ENCODE measurements at regions not wholly inside any gene's neighbourhood (a gene's known extent, or its start where the extent isn't known, plus 50 kb on each side); places are given as distances from the start of the nearest gene placed in this dataset.

GRCh38 chr2:62292190-62292589 is 96.3 kb downstream of the B3GNT2 start:
- peaks cover 25% of the 10 kb centered on the region for H3K4me1 ChIP-seq (ENCODE audit: low read length)
- H3K36me3 ChIP-seq (replicated peaks; ENCODE audit: insufficient read depth, low read length), result no peaks in the 10 kb centered on the region
- H2AFZ ChIP-seq (ENCODE audit: low read length), result no peak overlapping the region
- no peak overlapping the region for H3K4me2 ChIP-seq (ENCODE audit: low read depth, low read length)
- H3F3A ChIP-seq (ENCODE audit: insufficient read depth, low read length), result peaks cover 13% of the 10 kb centered on the region
- H3K79me2 ChIP-seq (ENCODE audit: low read length), result no peaks in the 10 kb centered on the region
- H3K9me3 ChIP-seq (replicated peaks; ENCODE audit: insufficient read depth, low read length), result no peaks in the 10 kb centered on the region
- no peak overlapping the region for H3K9ac ChIP-seq (ENCODE audit: low read length)
- no peaks in the 10 kb centered on the region for H3K9me2 ChIP-seq (replicated peaks; ENCODE audit: insufficient read depth, low read length)
- H3K27me3 ChIP-seq (replicated peaks; ENCODE audit: insufficient read depth, low read length), result no peaks in the 10 kb centered on the region; the same call in 1 of the 2 replicates
- no peaks in the 10 kb centered on the region for H4K20me1 ChIP-seq (ENCODE audit: insufficient read depth, low read length)
- TF ChIP-seq CTCF (IDR thresholded peaks at IDR 0.05; ENCODE audit: low read length) (no peak), EZH2 (optimal IDR thresholded peaks at IDR 0.05; ENCODE audit: low read depth, low read length) (no peak), EZH2phosphoT487 (IDR thresholded peaks at IDR 0.05; ENCODE audit: low read length) (no peak)
- no peak for DNase-seq
- H3K27ac ChIP-seq (ENCODE audit: low read length), result no peak overlapping the region
- H3K4me3 ChIP-seq (ENCODE audit: low read length), result no peak overlapping the region

DNA sequence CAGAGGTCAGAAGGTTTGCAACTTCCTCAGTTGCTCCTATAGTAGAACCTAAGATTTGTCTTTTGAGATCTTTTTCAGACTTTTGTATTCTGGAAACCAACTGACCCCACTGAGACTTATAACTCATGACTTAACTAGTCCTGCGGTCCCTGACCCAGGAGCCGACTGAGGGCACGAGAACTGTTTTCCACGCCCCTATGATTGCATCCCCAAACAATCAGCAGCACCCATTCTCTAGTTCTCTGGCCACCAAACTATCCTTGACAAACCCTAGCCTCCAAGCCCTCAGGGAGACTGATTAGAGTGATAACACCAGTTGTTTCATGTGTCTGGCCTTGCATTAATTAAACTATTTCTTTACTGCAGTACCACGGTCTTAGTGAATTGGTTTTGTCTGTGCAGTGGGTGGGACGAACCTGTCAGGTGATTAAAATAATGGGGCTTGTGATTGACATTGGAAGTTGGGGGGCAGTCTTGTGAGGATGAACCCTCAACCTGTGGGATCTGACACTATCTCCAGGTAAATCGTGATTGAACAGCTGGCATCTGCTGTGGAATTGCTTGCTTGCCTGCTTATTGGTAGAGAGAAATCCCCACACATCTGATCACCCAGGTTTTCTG is 95.7 kb downstream of the B3GNT2 start:
- Histone ChIP-seq H3K9me3 (replicated peaks; ENCODE audit: insufficient read depth, low read length) (no peaks in the 10 kb centered on the region), H2AFZ (ENCODE audit: low read length) (no peak overlapping the region), H3K9me2 (replicated peaks; ENCODE audit: insufficient read depth, low read length) (no peaks in the 10 kb centered on the region), H3K79me2 (ENCODE audit: low read length) (no peaks in the 10 kb centered on the region), H3K36me3 (replicated peaks; ENCODE audit: insufficient read depth, low read length) (no peaks in the 10 kb centered on the region), H3K4me2 (ENCODE audit: low read depth, low read length) (no peak overlapping the region), H4K20me1 (ENCODE audit: insufficient read depth, low read length) (no peaks in the 10 kb centered on the region), H3K9ac (ENCODE audit: low read length) (no peak overlapping the region), H3K27ac (ENCODE audit: low read length) (no peak overlapping the region), H3K4me3 (ENCODE audit: low read length) (no peak overlapping the region), H3K4me1 (ENCODE audit: low read length) (peaks cover 26% of the 10 kb centered on the region), H3F3A (ENCODE audit: insufficient read depth, low read length) (peaks cover 14% of the 10 kb centered on the region), H3K27me3 (replicated peaks; ENCODE audit: insufficient read depth, low read length) (no peaks in the 10 kb centered on the region; the same call in 1 of the 2 replicates)
- no peak for TF ChIP-seq EZH2 (optimal IDR thresholded peaks at IDR 0.05; ENCODE audit: low read depth, low read length)
- TF ChIP-seq EZH2phosphoT487 (IDR thresholded peaks at IDR 0.05; ENCODE audit: low read length), result no peak
- no peak for TF ChIP-seq CTCF (IDR thresholded peaks at IDR 0.05; ENCODE audit: low read length)
- DNase-seq, result no peak

DNA sequence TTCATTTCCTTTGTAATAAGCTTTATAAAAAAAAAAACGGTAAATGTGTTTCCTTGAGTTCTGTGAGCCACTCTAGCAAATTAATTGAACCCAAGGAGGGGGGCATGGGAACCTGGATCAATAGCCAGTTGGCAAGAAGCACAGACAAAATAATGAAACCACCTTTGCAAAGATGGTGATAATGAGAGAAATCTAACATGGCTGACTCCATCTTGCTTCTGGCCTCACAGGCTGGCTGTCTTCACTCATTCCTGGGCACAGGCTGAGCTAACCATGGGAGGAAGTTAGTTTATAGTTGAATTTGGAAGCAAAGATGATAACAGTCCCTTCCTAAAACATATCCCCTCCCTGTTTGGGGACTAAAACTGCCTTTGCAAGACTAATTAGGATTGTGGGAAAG is 95.1 kb downstream of the B3GNT2 start:
- Histone ChIP-seq H3K27me3 (replicated peaks; ENCODE audit: insufficient read depth, low read length) (no peaks in the 10 kb centered on the region; the same call in 1 of the 2 replicates), H4K20me1 (ENCODE audit: insufficient read depth, low read length) (no peaks in the 10 kb centered on the region), H3K9me2 (replicated peaks; ENCODE audit: insufficient read depth, low read length) (no peaks in the 10 kb centered on the region), H3K9ac (ENCODE audit: low read length) (no peak overlapping the region), H3K4me1 (ENCODE audit: low read length) (peaks cover 26% of the 10 kb centered on the region), H2AFZ (ENCODE audit: low read length) (no peak overlapping the region), H3K36me3 (replicated peaks; ENCODE audit: insufficient read depth, low read length) (no peaks in the 10 kb centered on the region), H3F3A (ENCODE audit: insufficient read depth, low read length) (peaks cover 14% of the 10 kb centered on the region), H3K4me2 (ENCODE audit: low read depth, low read length) (no peak overlapping the region), H3K9me3 (replicated peaks; ENCODE audit: insufficient read depth, low read length) (no peaks in the 10 kb centered on the region), H3K27ac (ENCODE audit: low read length) (no peak overlapping the region), H3K4me3 (ENCODE audit: low read length) (no peak overlapping the region), H3K79me2 (ENCODE audit: low read length) (no peaks in the 10 kb centered on the region)
- DNase-seq, result no peak
- TF ChIP-seq EZH2phosphoT487 (IDR thresholded peaks at IDR 0.05; ENCODE audit: low read length) (no peak), EZH2 (optimal IDR thresholded peaks at IDR 0.05; ENCODE audit: low read depth, low read length) (no peak), CTCF (IDR thresholded peaks at IDR 0.05; ENCODE audit: low read length) (no peak)

All from MM.1S (cell line).